Lower lobe of right lung (tissue), 2 donors: ENCODE measurements at regions not wholly inside any gene's neighbourhood (a gene's known extent, or its start where the extent isn't known, plus 50 kb on each side); places are given as distances from the start of the nearest gene placed in this dataset.

Source experiments
- ATAC-seq, 2 donors: fragments of 200-7000 bp; cut with Tn5 transposase; one replicate each; pipeline ENCODE4 v1.9.1; 2020 to 2022; ENCODE audit warnings: mild to moderate bottlenecking in 2 of 2, moderate library complexity in 2 of 2
- DNase-seq: peaks from one replicate; pipeline ENCODE4 v3.0.0-alpha.2; 2020
- H3K27ac ChIP-seq: fragments of 200-600 bp; one replicate; pipeline ENCODE4 v1.8.0; 2022
- H3K27me3 ChIP-seq: fragments of 200-600 bp; one replicate; pipeline ENCODE4 v1.8.0; 2022; ENCODE audit warnings: low read depth
- H3K36me3 ChIP-seq: fragments of 200-600 bp; one replicate; pipeline ENCODE4 v1.8.0; 2022; ENCODE audit warnings: mild to moderate bottlenecking
- H3K4me1 ChIP-seq: fragments of 200-600 bp; one replicate; pipeline ENCODE4 v1.8.0; 2022
- H3K4me3 ChIP-seq: fragments of 200-600 bp; one replicate; pipeline ENCODE4 v1.8.0; 2022; ENCODE audit warnings: mild to moderate bottlenecking
- H3K9me3 ChIP-seq: fragments of 200-600 bp; one replicate; pipeline ENCODE4 v1.8.0; 2022
- intact Hi-C: fragments of 100-400 bp; cut with DNase I; formaldehyde crosslinking; loops from one replicate; pipeline ENCODE4 v1.11.0; 2022
- TF ChIP-seq, protein P1 (sequence below): fragments of 200-600 bp; IDR thresholded peaks from one replicate; pipeline ENCODE4 v1.8.0; 2022; ENCODE audit warnings: antibody characterized with exemption, mild to moderate bottlenecking
- donor health status: DM: no; HTN: yes; CAD: no; lungs with severe emphysema.

DNA sequence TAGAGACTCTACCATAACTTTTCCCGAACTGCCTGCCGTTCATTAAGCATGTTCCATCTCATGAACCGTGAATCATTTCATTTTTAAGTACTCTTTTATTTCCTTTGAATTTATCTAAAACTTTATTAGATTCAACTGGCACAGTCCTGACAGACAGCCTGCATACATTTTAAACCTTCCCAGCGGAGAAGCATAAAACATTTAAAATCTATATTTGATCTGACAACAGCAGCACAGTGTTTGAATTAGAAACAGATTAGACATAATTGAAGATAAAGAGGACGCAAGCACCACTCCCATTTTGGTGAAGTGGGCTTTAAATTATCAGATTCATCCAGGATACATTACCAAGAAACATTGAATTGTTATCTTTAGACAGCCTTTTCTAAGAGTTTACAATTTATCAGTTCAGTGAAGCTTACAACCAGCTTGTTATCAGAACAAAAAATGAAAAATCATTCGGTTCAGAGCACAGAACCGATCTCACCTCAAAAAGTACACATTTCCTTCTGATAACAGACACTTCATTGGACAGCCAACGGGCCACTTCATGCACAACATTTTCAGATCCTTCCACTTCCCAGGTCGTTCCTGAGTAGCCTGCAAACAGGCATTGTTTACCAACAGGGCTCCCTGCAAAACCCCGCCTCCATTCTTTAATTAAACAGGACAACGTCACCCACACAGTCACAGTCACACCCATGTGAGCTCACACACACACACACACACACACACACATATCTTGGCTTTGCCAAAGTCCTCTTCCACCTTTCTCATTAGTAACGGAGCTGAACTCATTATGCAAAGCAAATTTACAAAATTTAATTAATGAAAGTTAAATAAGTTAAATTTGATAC is 171.2 kb downstream of the SP3 start:
- no peak for DNase-seq
- Histone ChIP-seq H3K36me3 (no peaks in the 10 kb centered on the region), H3K27ac (no peak overlapping the region), H3K4me1 (no peaks in the 10 kb centered on the region), H3K27me3 (no peaks in the 10 kb centered on the region), H3K4me3 (no peak overlapping the region), H3K9me3 (no peaks in the 10 kb centered on the region)
- ATAC-seq, result peak; percentile 78 to 89
- intact Hi-C loops, result no loop called here
- TF ChIP-seq, protein P1, sequence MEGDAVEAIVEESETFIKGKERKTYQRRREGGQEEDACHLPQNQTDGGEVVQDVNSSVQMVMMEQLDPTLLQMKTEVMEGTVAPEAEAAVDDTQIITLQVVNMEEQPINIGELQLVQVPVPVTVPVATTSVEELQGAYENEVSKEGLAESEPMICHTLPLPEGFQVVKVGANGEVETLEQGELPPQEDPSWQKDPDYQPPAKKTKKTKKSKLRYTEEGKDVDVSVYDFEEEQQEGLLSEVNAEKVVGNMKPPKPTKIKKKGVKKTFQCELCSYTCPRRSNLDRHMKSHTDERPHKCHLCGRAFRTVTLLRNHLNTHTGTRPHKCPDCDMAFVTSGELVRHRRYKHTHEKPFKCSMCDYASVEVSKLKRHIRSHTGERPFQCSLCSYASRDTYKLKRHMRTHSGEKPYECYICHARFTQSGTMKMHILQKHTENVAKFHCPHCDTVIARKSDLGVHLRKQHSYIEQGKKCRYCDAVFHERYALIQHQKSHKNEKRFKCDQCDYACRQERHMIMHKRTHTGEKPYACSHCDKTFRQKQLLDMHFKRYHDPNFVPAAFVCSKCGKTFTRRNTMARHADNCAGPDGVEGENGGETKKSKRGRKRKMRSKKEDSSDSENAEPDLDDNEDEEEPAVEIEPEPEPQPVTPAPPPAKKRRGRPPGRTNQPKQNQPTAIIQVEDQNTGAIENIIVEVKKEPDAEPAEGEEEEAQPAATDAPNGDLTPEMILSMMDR, result no peak

DNA sequence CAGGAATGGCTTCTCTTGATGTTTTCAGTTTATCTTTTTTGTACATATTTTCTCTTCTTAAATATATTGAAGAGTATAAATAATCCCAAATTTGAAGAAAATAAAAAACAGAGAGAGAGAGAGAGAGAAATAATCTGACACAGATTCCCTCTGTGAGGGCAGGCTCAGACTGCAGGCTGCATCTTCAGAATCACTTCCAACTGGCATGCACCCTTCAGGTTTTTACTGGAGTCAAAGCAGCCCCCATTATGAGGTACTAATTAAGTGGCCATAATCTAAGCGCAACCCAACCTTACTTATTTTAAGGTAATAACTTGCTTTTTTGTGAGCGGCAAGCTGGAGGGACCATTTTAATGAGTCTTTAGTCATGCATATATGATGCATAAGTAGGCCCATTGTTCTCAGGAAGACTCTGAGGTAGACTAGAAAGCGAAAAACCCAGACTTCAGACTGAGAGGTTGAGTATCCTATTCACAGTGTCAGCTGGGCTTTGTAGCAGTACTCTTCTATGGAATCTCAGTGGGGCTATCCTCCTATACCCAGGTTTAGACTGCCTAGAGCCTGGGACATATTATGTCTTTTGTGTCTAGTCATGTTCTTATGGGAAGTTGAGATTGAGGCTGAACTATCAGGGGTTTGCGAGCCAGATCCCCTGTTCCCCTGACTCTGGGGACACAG is 167.4 kb downstream of the SP3 start:
- TF ChIP-seq, protein P1, result no peak
- H3K36me3 ChIP-seq, result no peaks in the 10 kb centered on the region
- H3K27ac ChIP-seq, result no peak overlapping the region
- no peaks in the 10 kb centered on the region for H3K9me3 ChIP-seq
- intact Hi-C loops, result no loop called here
- no peaks in the 10 kb centered on the region for H3K4me1 ChIP-seq
- H3K27me3 ChIP-seq, result no peaks in the 10 kb centered on the region
- H3K4me3 ChIP-seq, result no peak overlapping the region
- ATAC-seq, result no peak
- no peak for DNase-seq

DNA sequence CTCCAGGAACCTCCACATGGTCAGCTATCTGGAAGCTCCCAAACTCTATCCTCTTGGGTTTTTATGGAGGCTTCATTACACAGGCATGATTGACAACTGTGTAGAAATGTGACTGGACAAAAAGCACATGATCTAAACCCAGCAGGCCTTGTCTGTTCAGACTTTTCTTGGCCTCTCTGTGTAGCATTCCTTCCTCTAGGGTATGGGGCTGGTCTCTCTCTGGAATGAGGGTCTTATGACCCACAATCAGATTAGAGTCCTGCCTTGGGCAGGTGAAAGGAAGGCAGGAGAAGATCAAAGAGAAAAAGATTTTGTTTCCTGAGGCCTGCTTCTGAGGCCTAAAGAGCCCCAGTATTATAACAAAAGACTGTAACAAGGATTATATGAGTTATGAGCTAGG is 162.7 kb downstream of the SP3 start:
- no peak for ATAC-seq
- H3K4me1 ChIP-seq, result no peaks in the 10 kb centered on the region

DNA sequence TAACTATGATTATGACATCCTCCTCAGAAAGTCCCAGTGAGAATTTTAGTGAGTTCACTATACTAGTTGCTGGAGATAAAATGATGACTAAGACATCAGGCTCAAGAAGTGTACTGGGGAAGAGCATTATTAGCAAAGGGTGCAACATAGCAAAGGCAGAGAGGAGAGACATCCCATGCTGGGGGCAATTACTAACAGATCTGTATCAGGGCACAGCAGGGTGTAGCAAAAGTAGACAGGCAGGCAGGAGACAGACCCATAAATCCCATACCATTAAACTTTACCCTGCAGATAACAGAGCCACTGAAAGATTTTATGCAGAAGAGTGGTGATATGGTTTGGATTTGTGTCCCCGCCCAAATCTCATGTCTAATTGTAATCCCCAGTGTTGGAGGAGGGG is 161.7 kb downstream of the SP3 start:
- intact Hi-C loops, result no loop called here
- no peaks in the 10 kb centered on the region for H3K4me1 ChIP-seq
- H3K27me3 ChIP-seq, result no peaks in the 10 kb centered on the region
- DNase-seq (no peak), ATAC-seq (no peak)
- H3K4me3 ChIP-seq, result no peak overlapping the region
- no peaks in the 10 kb centered on the region for H3K9me3 ChIP-seq
- TF ChIP-seq, protein P1, result no peak
- no peak overlapping the region for H3K27ac ChIP-seq
- H3K36me3 ChIP-seq, result no peaks in the 10 kb centered on the region

More for the DNA sequence above, 162.7 kb downstream of the SP3 start:
- Histone ChIP-seq H3K27me3 (no peaks in the 10 kb centered on the region), H3K36me3 (no peaks in the 10 kb centered on the region), H3K27ac (no peak overlapping the region), H3K9me3 (no peaks in the 10 kb centered on the region), H3K4me3 (no peak overlapping the region)
- TF ChIP-seq, protein P1, result no peak
- intact Hi-C loops, result no loop called here
- no peak for DNase-seq

DNA sequence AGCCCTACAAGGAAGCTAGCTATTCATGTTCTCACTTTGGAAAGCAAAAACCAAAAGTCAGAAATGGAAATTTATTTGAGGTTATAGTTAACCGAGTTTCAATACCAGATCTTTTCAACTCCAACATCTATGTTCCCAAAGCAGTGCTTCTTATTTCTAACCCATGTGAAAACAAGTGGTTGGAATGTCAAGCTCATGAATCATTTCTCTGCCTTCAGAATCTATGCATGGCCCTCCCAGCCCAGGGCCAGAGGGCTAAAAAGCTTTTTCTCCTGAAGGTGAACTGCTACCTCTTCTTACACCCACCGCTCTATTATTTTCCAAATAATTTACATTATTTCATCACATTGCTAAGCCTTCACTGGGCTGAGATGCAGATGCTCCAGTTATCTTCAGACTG is 158.4 kb downstream of the SP3 start:
- Histone ChIP-seq H3K4me3 (no peak overlapping the region), H3K27me3 (no peaks in the 10 kb centered on the region), H3K9me3 (no peaks in the 10 kb centered on the region), H3K4me1 (no peaks in the 10 kb centered on the region), H3K27ac (no peak overlapping the region), H3K36me3 (no peaks in the 10 kb centered on the region)
- intact Hi-C loops, result no loop called here
- TF ChIP-seq, protein P1, result no peak
- DNase-seq, result no peak
- no peak for ATAC-seq
